ENCODE measurements at regions not wholly inside any gene's neighbourhood (a gene's known extent, or its start where the extent isn't known, plus 50 kb on each side); places are given as distances from the start of the nearest gene placed in this dataset.
"Not testable (repeated sequence)": the region's sequence is repeated elsewhere in the genome, so short reads cannot be mapped to it uniquely, and the experiment has no call there.

DNA sequence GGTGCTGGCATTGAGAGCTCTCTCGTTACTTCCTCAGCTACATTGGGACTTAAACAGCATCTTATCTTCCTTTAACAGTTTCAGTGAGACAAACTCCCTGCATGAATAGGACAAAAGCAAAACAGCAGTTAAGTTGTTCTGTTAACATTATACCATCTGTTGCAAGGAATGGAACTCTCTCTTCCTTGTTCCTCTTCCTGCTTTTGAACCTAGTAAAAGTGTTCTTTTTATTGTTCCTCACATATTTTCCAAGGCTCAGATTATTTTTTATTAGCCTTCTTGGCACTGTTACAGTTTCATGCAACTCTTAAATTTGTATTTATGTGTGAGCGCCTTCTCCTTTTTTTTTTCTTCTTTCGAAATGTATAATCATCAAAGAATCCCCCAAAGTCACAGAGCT is 202.6 kb upstream of the UFM1 start:
- DNase-seq: no peak

DNA sequence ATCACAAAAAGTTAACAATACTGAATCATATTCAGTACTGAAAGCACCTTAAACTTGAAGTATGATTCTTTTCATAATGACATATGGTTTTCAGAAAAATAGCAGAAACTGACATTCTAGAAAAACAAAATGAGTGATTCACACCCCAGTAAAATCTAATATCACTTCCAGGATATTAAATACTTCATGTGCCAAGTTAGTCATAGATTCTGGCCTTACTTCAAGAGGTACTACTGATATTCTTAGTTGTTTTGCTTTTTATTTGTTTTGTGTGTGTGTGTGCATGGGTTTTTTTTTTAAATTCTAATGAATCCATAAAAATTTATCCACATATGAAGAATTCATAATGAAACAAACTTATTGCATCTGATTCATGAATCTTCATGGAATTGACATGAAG is 207.9 kb upstream of the UFM1 start:
- DNase-seq: no peak

DNA sequence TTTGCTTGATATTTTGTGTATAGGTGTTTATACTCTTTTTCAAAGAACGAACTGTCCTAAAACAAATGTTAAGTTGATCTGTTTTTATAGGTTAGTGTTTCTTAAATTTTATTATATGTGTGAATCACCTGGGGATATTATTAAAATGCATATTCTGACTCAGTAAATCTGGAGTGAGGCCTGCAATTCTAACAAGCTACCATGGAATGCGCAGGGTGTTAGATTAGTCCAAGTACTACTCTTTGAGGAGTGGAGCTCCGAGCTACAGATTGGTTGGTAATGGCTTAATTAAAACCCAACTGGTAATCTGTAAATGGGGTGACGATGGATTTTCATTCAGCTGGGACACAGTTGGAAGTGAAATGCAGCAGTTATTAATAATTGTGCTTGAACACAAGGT is 214.1 kb upstream of the UFM1 start:
- no peak for DNase-seq

DNA sequence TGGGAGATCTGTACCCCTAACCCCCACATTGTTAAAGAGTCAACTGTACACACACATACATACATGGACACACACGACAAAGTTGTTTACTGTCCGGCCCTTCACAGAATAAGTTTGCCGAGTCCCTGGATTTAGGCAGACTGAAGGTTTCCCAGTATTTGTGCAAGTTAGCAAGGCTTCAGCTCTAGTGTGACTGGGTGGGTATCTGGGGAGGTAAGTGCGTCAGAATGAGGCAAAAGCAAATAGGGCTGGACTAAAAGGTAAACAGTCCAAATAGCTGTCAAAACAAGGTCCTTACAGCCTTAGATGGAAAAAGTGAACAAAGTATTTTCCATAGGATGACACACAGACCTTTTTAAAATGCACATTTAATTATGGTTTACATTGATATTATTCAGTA is 228.4 kb upstream of the UFM1 start:
- peak; percentile 89 for DNase-seq

DNA sequence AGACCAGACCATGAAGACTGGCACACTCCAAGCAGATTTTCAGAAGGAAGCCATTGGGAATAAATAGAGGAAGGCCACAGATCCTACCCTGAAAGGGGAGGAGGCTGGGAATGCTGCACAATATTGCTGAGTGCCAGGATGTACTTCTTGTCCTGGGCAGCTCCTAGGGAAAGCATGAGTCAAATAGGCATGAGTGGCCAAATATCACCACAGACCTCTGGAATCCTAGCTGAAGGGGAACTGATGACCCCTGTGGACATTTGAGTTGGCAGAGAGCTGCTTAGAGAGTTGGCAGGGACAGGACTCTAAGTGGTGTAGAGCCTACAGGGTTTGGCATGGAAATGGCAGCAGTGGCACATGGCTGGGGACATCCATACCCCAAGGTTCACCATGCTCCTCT is 234.3 kb upstream of the TRPC4 start:
- DNase-seq: no peak

DNA sequence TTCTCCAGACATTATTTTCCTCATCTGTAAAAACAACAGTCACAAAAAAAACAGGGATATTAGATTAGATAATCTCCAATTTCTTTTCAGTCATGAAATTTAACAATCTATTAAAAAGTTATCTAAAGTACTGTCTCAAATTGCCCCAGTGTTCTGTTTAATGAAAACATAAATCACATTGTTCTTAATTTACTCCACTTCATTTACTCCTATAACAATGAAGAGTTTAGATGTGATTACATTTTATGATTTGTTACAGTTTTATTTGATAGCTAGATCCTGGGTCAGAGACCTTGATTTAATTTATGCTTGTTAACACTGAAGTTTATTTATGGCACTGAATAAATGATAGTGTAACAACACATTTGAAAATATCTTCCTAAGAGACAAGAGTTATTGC is 230.2 kb upstream of the TRPC4 start:
- no peak for DNase-seq

DNA sequence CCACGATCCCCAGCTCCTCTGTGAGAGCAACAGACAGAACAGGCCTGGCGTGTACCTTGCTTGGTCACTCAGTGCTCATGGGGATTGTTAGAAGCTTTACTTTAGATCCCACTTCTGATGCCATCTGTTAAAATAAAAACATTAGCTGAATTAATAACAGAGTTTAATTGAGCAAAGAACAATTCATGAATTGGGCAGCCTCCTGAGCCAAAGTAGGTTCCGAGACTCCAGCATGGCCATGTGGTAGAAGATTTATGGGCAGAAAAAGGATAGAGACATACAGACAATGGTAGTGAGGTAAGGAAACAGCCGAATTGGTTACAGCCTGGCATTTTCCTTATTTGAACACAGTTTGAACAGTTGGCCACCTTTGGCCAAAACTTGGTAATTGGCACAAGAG is 223.9 kb upstream of the TRPC4 start:
- no peak for DNase-seq

DNA sequence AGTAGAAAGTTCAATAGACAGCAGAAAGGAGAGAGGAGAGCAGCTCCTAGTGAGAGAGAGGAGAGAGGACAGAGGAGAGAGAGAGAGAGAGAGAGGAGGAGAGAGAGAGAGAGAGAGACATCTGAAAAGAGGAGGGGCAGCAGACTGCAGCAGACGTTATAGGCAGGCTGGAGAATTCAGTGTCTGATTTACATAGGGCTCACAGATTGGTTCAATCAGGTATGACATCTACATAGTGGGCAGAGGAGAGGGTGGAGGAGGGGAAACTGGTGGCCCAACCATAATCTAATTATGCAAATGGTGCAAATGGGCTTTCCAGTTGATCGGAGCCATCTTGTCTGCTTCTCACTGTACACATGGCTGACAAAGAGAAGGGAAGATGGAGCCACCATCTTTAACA is 221.3 kb upstream of the TRPC4 start:
- no peak for DNase-seq

DNA sequence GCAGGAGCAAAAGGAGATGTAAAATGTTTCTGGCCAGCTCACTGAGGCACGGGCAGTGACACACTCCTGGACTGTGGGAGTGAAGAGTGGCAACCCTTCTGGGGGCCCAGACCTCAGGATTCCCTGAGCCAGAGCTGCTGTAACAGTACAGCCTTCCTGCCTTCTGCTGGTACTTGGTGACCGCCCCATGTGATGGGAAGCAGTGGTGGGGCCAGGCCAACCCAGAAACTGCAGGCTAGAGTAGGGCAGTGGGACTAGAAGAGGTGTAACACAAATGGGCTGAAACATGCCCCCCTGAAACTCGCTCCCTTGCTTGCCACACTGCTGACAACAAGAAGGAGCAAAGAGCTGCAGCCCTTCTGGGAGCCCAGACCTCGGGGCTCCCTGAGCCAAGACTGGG is 217.1 kb upstream of the TRPC4 start:
- DNase-seq: no peak

DNA sequence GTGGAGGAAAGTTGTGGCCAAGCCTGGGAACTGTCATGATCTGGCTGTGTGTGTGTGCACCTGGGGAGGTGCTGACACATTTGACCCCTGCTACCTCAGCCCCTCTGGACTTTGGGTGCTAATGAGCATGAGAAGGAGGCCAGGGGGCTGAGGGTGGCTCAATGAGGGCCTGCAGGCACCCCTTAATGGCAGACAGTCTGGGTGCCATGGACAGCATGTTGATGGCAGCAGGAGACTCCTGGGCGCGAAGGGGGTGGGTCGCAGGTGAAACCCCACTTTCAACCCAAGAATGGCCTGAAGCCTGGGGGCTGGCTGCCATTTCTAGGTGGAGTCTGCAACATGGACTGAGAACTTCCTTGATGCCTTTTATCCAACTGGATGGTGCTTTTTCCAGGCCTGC is 216.4 kb upstream of the TRPC4 start:
- no peak for DNase-seq

DNA sequence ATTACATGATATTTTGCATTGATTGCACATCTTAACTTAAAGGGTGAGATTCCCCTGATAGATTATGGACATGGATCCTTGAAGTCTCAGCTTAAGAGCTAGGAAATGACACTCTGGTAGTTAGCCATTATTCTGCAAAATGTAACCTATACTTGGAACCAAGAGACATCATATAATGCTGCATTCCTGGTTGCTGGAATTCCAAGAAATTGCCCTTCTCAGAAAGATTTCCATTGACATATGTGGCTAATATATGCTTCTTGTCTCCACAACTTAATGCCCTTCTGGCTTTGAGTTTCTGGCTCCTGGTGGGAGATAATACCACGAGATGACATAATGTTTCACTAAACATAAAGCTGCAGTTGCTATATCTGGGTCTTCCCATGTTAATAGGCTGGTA is 204.4 kb upstream of the TRPC4 start:
- DNase-seq: no peak

DNA sequence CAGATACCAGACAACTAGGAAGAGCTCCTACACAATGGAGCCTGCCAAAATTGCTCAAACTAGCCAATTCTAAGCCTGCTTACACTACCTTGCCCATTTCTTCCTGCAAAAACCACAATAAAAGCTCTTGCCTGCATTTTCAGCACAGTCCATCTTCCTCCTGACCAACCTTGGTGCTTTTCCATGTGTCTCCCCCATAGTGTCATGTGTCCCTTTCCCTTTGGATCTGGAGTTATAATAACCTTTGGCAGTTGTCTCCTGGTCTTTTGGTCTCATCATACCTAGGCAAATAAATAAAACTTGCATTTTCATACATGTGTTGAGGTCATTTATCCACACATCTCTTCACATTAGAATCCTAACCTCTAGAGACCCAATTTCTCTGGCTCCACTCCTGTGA is 203.1 kb upstream of the TRPC4 start:
- no peak for DNase-seq

DNA sequence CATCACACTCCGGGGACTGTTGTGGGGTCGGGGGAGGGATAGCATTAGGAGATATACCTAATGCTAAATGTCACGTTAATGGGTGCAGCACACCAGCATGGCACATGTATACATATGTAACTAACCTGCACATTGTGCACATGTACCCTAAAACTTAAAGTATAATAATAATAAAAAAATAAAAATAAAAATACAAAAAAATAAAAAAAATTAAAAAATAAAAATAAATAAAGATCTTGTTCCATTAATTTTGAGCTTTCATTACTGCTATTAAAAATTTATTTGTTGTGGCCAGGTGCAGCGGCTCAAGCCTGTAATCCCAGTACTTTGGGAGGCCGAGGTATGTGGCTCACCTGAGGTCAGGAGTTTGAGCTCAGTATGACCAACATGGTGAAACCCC is 201.8 kb upstream of the TRPC4 start:
- not testable (repeated sequence) for DNase-seq

DNA sequence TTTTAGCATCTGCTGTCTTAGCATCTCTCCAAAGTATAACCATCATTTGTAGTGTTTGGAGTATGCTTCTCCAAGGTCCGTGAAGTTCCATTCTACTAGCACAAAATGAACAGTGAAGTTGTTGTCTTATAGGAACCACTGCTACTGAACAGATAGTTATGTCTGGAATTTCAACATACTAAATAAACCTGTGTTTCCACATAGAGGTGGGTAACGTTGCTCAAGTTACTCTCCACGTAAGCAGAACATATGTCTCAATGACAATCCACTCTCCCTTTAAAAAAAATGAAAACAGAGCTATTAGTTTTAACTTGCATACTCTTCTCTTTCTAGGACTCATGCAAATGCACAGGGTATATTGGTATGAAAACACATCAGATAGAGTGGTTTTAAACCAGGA is 184.3 kb upstream of the TRPC4 start:
- DNase-seq: no peak

DNA sequence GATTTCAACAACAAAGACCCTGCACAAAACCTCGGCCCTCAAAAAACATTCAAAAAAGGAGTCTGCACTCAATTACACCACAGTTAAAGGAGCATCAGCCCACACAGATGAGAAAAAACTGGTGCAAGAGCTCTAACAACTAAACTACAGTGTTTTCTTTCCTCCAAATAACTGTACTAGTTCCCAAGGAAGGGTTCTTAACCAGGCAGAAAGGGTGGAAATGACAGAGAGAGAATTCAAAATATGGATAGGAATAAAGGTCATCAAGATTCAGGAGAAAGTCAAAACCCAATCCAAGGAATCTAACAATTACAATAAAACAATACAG is 176.4 kb upstream of the TRPC4 start:
- DNase-seq: no peak

DNA sequence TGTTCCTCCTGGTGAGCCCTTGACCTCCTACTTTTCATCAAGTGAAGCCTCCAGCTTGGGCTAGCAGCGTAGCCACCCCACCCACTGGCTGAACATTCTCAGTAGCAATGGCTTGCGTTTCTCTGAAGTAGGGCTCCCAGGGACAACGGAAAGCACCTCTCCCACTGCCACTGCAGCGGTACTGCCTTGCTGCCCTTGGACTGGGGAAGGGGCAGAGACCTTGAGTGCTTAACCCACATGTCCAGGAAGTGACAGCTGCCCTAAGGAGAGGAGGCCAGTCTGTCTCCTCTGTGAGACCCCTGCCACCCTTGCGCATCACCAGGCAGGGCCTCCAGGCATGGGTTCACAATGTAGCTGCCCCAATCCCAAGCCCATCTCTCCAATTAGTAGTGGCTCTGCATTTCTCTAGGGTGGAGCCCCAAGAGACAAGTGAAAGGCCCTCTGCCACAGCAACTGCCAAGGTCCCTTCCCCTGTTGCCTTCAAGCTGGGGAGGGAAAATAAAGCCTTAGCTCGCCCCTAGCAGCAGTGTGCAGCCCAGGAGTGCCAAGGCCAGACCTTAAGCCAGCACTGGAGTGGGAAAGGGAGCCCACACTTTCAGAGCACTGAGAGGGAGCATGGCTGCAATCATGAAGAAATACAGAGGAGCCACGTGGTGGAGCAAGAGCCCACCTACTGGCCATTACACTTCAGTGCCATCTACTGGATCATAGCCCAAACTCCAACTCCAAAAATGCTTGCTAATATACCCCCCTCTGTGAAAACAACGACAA is 175.9 kb upstream of the TRPC4 start:
- peak; percentile 67 for DNase-seq

DNA sequence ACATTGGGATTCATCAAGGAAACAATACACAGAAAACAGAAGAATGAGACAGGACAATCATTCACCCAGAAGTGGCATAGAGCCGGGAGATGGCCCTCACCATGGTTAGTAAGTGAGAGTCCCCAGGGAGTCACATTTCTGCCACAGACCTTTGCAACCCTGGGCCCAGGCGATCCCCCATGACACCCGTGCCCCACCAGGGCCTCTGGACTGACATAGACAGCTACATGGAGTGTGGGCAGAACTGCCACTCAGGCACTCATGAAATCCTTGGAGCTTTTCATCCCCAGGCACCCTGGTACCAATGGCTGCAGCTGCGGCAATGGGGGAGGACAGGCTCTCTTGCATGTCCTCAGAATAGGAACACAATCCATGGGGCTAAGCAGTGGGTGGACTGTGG is 174.5 kb upstream of the TRPC4 start:
- no peak for DNase-seq

DNA sequence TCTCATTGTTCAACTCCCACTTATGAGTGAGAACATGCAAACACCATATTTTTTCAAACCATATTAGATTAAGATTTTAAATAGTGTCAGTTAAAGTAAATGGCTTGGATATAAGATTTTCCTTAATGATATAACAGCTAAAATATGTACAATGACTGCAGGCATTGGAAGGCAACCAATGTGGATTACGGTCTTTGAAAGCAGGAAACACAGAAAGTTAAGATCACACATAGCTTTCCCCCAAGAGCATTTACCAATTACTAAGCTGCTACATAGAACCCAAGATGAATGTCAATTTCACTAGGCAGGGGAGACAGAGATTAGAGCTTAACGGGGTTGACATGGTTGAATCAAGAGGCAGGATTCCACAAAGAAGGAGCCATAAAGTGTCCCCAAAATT is 173.2 kb upstream of the TRPC4 start:
- no peak for DNase-seq

DNA sequence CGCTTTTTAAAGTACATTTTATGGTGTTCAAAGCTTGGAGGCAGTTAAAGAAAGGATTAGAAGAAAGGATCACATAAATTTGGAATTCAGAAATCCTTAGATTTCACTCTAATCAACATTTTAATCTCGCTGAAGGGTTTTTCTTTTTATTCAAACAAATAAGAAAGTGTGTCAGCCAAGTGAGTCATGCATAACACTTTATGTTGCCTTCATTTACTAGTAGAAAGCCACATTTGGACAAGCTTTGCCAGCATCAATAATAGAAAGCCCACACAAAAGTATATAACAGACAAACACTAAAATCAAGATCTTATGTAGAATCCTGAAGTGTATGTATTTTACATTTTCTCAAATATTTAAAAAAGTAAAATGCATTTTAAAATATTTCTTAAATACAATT is 154.9 kb upstream of the TRPC4 start:
- DNase-seq: no peak

DNA sequence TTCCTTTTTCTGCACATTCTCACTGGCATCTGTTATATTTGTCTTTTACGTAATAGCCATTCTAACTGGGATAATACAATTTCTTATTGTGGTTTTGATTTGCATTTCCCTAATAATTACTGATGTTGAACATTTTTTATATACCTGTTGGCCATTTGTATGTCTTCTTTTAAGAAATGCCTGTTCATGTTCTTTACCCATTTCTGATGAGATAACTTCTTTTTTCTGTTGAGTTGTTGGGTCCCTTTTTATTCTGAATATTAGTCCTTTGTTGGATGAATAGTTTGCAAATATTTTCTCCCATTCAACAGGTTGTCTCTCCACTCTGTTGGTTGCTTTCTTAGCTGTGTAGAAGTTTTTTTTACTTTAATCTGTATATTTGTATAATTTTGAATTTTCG is 147.7 kb upstream of the TRPC4 start:
- DNase-seq: no peak

DNA sequence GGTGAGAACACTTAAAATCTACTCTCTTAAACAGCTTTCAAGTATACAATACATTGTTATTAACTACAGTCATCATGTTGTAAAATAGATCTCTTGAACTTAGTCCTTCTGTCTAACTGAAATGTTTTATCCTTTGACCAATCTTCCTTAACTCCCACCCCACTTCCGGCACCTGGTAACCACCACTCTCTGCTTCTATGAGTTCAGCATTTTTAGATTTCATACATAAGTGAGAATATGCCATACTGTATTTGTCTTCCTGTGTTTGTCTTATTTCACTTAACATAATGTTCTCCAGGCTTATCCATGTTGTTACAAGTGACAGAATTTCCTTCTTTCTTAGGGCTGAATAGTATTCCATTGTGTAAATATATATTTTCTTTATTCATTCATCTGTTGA is 144.1 kb upstream of the TRPC4 start:
- no peak for DNase-seq

DNA sequence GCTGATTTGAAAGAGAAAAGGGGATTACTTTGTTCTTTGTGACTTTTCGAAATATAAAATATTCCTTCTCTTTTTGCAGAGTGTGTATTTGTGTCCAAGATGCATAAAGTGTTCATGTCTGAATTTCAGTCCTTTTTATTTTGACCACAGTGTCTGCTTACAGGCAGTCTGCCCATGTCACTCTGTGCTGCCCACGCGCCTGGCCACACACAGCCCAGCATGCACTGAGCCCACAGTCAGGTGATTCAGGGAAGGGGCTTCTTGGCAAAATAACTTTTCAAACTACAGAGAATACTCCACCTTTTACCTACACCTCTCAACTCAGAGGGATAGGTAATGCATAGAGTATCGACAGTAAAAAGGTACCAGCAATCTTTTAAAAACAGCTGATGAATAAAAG is 142.5 kb upstream of the TRPC4 start:
- DNase-seq: no peak

DNA sequence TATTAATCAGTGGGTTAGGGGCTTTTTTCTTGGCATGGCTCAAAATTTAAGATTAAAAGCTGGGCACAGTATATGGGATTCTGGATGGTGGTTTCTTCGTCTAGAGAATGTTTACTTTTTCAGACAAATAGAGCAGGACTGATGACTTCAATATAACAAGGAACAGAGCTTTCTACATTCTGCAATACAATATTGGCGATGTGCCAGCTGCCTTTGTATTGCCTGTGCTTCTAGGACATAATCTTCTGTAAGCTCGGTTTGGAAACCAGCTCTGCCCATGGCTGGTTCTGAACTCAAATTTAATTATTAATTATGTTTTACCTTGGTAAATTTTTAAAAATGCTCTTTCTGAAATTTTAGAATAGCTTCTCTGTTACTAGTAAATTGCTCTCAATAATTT is 139.1 kb upstream of the TRPC4 start:
- DNase-seq: peak; percentile 69

DNA sequence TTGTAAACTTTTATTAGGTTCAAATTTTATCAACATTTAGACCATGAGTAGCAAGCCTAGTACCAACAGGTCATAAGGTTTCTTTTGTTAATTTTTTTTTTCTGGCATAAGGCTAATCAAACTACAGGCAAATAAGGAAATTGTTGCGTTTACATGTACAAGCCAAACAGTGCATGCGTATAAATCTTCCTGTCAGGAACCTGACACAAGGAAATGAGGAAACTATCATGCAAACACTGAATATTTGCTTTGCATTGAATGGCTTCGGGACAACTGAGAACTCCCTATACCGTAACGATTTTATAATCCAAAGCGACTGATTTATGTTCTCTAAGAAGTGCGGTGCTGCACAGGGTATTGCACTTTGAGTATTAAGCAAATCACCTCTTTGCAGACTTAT is 133.0 kb upstream of the TRPC4 start:
- DNase-seq: peak; percentile 89

DNA sequence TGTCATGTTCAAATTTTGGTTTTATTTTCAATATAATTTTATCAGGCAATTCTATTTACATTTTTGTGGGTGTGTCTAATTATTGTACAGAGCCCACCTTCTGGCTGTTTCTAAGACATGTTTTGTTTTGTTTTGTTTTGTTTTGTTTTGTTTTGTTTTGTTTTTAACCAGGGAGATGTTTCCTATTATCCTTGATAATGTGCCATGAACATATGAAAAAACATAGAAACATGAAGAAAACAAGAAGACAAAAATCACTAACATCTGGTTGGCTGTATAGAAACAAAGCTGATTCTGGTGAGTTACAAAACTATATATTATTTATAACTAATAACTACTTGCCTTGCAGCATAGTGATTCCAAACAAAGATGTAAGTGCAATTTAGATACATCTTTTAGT is 128.1 kb upstream of the TRPC4 start:
- DNase-seq: no peak

DNA sequence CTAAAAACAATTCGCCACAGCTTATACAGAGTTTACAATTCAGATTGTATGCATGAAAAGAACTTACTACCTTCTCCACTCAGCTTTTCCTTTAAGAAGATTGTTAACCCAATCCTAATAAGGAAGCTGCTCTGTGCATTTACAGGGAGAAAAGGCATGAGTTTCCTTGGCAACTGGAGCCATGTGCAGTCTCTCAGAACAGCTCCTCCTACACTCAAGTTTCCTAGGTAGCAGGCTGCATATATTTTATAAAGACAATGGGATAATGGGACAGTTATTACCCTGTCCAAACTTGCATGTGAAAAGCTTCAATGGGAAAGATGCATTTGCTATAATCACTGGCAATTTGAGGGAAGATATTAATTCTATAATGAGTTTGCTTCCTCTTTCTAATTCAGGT is 125.5 kb upstream of the TRPC4 start:
- DNase-seq: peak; percentile 78
